Right lobe of liver (tissue), 6 donors: ENCODE measurements at regions not wholly inside any gene's neighbourhood (a gene's known extent, or its start where the extent isn't known, plus 50 kb on each side); places are given as distances from the start of the nearest gene placed in this dataset.
"Not testable (repeated sequence)": the region's sequence is repeated elsewhere in the genome, so short reads cannot be mapped to it uniquely, and the experiment has no call there.

Experiments used
- ATAC-seq, 4 donors: fragments of 200-7000 bp; cut with Tn5 transposase; one replicate each; pipeline ENCODE4 v1.9.1; 2020; ENCODE audit warnings: mild to moderate bottlenecking in 4 of 4, moderate library complexity in 4 of 4
- DNase-seq, 3 donors: peaks; one replicate each; pipeline ENCODE4 v3.0.0-alpha.2; 2020
- H3K27ac ChIP-seq, 3 donors: fragments of 200-600 bp; one replicate each; pipeline ENCODE4 v1.8.0; 2022
- H3K27me3 ChIP-seq, 2 donors: fragments of 200-600 bp; one replicate each; pipeline ENCODE4 v1.8.0; 2022
- H3K36me3 ChIP-seq, 4 donors: fragments of 200-600 bp; sonication (generic) in 1 of 4; one replicate each; pipeline versions ENCODE4 v1.5.1 to v1.8.0; 2017 to 2022; ENCODE audit warnings: control low read depth in 1 of 4
- H3K4me1 ChIP-seq, 4 donors: fragments of 200-600 bp; sonication (generic) in 1 of 4; one replicate each; pipeline versions ENCODE4 v1.5.1 to v1.8.0; 2017 to 2022; ENCODE audit warnings: control low read depth in 1 of 4
- H3K4me3 ChIP-seq, 3 donors: fragments of 200-600 bp; one replicate each; pipeline ENCODE4 v1.8.0; 2022
- H3K9me3 ChIP-seq, 4 donors: fragments of 200-600 bp; sonication (generic) in 1 of 4; one replicate each; pipeline versions ENCODE4 v1.5.1 to v1.8.0; 2017 to 2022; ENCODE audit warnings: control low read depth in 1 of 4
- POLR2A ChIP-seq: fragments of 450-650 bp; IDR thresholded peaks from one replicate; pipeline ENCODE4 v1.6.1; 2017; ENCODE audit warnings: antibody characterized with exemption, mild to moderate bottlenecking
- WGBS: methylation state at CpG from one replicate; pipeline ENCODE4 v1.1.6; 2018; ENCODE audit warnings: low coverage, low lambda C conversion rate; ENCODE audit not compliant: insufficient coverage; ENCODE audit errors: missing lambda C conversion rate; 5-methylcytosine and 5-hydroxymethylcytosine counted together
- intact Hi-C, 2 donors: fragments of 100-400 bp; cut with DNase I; formaldehyde crosslinking; loops; one replicate each; pipeline versions ENCODE4 v1.11.2 to v1.14.1; 2022
- TF ChIP-seq, protein P1 (sequence below), 4 donors: fragments of 200-600 bp in 3 of 4; fragments of 450-650 bp in 1 of 4; IDR thresholded peaks; one replicate each; pipeline versions ENCODE4 v1.5.1 to v1.8.0; 2016 to 2022; ENCODE audit warnings: antibody characterized with exemption in 4 of 4, mild to moderate bottlenecking in 2 of 4
- donor health status: DM: no; HTN: yes; CAD: no.
- donor health status: DM: no; HTN: no; CAD: no.
- donor health status: DM: no; HTN: no; CAD: no.
- donor health status: DM: no; HTN: yes; CAD: no.
- donor health status: DM: no; HTN: yes; CAD: no.

DNA sequence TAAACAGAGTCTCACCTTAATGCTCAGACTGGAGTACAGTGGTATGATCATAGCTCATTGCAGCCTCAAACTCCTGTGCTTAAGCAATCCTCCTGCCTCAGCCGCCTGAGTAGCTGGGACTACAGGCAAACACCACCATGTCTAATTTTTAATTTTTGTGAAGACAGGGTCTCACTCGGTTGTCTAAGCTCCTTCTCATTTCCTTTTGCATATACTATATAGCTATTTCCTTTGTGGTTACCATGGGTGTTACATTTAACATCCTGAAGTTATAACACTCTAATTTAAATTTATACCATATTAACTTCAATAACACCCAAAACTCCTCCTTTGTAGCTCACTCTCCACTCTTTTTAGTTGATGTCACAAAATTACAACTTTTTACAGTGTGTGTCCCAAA lies 114.3 kb downstream of the DCK start:
- no peaks in the 10 kb centered on the region for H3K36me3 ChIP-seq
- 43% methylated on average over 2 of the region's 2 CpGs for WGBS
- no peaks in the 10 kb centered on the region for H3K9me3 ChIP-seq

GRCh38 chr4:71110499-71110898 lies 117.0 kb downstream of the DCK start:
- Histone ChIP-seq H3K4me3 (no peak overlapping the region), H3K27me3 (no peaks in the 10 kb centered on the region), H3K27ac (no peak overlapping the region), H3K36me3 (no peaks in the 10 kb centered on the region), H3K4me1 (no peaks in the 10 kb centered on the region), H3K9me3 (no peaks in the 10 kb centered on the region)
- ATAC-seq (no peak), DNase-seq (no peak)
- intact Hi-C loops, result no loop called here
- TF ChIP-seq, protein P1, sequence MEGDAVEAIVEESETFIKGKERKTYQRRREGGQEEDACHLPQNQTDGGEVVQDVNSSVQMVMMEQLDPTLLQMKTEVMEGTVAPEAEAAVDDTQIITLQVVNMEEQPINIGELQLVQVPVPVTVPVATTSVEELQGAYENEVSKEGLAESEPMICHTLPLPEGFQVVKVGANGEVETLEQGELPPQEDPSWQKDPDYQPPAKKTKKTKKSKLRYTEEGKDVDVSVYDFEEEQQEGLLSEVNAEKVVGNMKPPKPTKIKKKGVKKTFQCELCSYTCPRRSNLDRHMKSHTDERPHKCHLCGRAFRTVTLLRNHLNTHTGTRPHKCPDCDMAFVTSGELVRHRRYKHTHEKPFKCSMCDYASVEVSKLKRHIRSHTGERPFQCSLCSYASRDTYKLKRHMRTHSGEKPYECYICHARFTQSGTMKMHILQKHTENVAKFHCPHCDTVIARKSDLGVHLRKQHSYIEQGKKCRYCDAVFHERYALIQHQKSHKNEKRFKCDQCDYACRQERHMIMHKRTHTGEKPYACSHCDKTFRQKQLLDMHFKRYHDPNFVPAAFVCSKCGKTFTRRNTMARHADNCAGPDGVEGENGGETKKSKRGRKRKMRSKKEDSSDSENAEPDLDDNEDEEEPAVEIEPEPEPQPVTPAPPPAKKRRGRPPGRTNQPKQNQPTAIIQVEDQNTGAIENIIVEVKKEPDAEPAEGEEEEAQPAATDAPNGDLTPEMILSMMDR (IDR thresholded peaks at IDR 0.05), result no peak
- TF ChIP-seq POLR2A, result no peak
- 48% methylated on average over 2 of the region's 2 CpGs for WGBS

More for the DNA sequence above, 114.3 kb downstream of the DCK start:
- DNase-seq, result no peak
- no peaks in the 10 kb centered on the region for H3K4me1 ChIP-seq
- H3K27me3 ChIP-seq, result no peaks in the 10 kb centered on the region
- ATAC-seq, result peak in 2 of 4 donors; percentile 11 to 26
- intact Hi-C loops, result no loop called here
- H3K27ac ChIP-seq, result no peak overlapping the region
- TF ChIP-seq, protein P1 (IDR thresholded peaks at IDR 0.05), result no peak
- TF ChIP-seq POLR2A, result no peak
- H3K4me3 ChIP-seq, result no peak overlapping the region

GRCh38 chr4:71111133-71111532 lies 117.7 kb downstream of the DCK start:
- ATAC-seq, intact Hi-C loops, DNase-seq, H3K4me3 ChIP-seq, H3K27ac ChIP-seq, H3K27me3 ChIP-seq, H3K36me3 ChIP-seq, H3K9me3 ChIP-seq, H3K4me1 ChIP-seq: not testable (repeated sequence)
- 68% methylated on average over 3 of the region's 4 CpGs for WGBS

GRCh38 chr4:71113294-71113693 lies 119.8 kb downstream of the DCK start:
- 92% methylated on average over 1 of the region's 1 CpG for WGBS
- H3K4me3 ChIP-seq, result no peak overlapping the region
- DNase-seq (no peak), ATAC-seq (no peak)
- intact Hi-C loops, result no loop called here
- no peaks in the 10 kb centered on the region for H3K27me3 ChIP-seq
- H3K27ac ChIP-seq, result no peak overlapping the region
- H3K4me1 ChIP-seq, result no peaks in the 10 kb centered on the region
- no peaks in the 10 kb centered on the region for H3K36me3 ChIP-seq
- H3K9me3 ChIP-seq, result no peaks in the 10 kb centered on the region
- TF ChIP-seq POLR2A, result no peak
- TF ChIP-seq, protein P1 (IDR thresholded peaks at IDR 0.05), result peak in 3 of 4 donors; percentile 19 to 32 (median 21)

DNA sequence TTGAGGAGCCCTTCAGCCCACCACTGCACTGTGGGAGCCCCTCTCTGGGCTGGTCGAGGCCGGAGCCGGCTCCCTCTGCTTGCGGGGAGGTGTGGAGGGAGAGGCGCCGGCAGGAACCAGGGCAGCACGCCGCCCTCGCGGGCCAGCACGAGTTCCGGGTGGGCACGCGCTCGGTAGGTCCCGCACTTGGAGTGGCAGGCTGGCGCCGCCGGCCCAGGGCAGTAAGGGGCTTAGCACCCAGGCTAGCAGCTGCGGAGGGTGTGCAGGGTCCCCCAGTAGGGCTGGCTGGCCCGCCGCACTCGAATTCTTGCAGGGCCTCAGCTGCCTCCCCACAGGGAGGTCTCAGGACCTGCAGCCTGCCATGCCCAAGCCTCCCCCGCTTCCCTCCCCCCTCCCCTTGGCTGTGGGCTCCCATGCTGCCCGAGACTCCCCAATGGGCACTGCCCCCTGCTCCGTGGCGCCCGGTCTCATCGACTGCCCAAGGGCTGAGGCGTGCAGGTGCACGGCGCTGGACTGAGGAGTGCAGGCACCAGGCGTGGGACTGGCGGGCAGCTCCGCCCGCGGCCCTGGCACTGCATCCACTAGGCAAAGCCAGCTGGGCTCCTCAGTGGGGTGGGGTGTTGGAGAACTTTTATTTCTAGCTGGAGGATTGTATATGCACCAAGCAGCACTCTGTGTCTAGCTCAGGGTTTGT lies 127.5 kb downstream of the DCK start:
- DNase-seq (peak in 1 of 3 donors; percentile 19), ATAC-seq (no peak)
- no CpG with 5 or more reads among the region's 37 CpGs for WGBS
- H3K4me3 ChIP-seq, result no peak overlapping the region
- intact Hi-C loops, result no loop called here
- no peak for TF ChIP-seq POLR2A
- TF ChIP-seq, protein P1 (IDR thresholded peaks at IDR 0.05), result no peak
- no peaks in the 10 kb centered on the region for H3K9me3 ChIP-seq
- no peaks in the 10 kb centered on the region for H3K36me3 ChIP-seq
- no peaks in the 10 kb centered on the region for H3K27me3 ChIP-seq
- H3K4me1 ChIP-seq, result no peaks in the 10 kb centered on the region
- no peak overlapping the region for H3K27ac ChIP-seq
